ENCODE measurements at regions not wholly inside any gene's neighbourhood (a gene's known extent, or its start where the extent isn't known, plus 50 kb on each side); places are given as distances from the start of the nearest gene placed in this dataset.

DNA sequence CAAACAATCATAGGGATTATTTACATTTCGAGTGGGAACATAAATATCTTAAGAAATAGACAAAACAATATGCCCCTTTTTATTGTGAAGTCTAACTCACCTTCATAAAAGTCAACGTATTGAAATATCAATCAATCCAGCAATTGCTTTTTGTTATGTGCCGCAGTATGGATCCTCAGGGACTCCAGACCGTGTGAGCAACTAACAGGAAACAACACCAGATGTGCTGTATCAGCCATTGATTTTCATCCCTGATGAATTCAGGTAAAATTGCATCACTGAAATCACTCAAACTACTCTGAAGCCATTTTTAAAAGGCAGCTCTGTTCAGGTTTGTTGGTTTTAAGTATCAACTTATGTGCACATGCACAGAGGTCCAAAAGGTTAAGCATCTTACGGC is 197.3 kb upstream of the FAT1 start:
- H3K36me3 Mint-ChIP-seq: no peaks in the 10 kb centered on the region
- no peaks in the 10 kb centered on the region for H3K36me3 ChIP-seq
- no peak overlapping the region for H3K9ac ChIP-seq
- H3K4me3 ChIP-seq: no peak overlapping the region
- no peaks in the 10 kb centered on the region for H3K79me2 ChIP-seq (ENCODE audit: low read depth)
- DNase-seq (ENCODE audit: low spot score): no peak
- no peak overlapping the region for H3K4me3 Mint-ChIP-seq
- no peaks in the 10 kb centered on the region for H3K9me3 ChIP-seq (ENCODE audit: low read depth)
- H3K9me3 Mint-ChIP-seq: no peaks in the 10 kb centered on the region
- no peaks in the 10 kb centered on the region for H3K27me3 ChIP-seq
- peaks cover 8% of the 10 kb centered on the region for H3K27me3 Mint-ChIP-seq (ENCODE audit: insufficient read depth, low read depth)
- peaks cover 2% of the 10 kb centered on the region for H3K4me1 ChIP-seq
- H3K4me1 Mint-ChIP-seq: peaks cover 4% of the 10 kb centered on the region
- H3F3A ChIP-seq (ENCODE audit: low read depth): no peaks in the 10 kb centered on the region
- H3K27ac Mint-ChIP-seq: no peak overlapping the region
- H3K4me2 ChIP-seq: no peak overlapping the region
- H2AFZ ChIP-seq (replicated peaks): no peak overlapping the region
- no peaks in the 10 kb centered on the region for H4K20me1 ChIP-seq (ENCODE audit: low read depth)
- no peak overlapping the region for H3K27ac ChIP-seq
- TF ChIP-seq, protein P1, sequence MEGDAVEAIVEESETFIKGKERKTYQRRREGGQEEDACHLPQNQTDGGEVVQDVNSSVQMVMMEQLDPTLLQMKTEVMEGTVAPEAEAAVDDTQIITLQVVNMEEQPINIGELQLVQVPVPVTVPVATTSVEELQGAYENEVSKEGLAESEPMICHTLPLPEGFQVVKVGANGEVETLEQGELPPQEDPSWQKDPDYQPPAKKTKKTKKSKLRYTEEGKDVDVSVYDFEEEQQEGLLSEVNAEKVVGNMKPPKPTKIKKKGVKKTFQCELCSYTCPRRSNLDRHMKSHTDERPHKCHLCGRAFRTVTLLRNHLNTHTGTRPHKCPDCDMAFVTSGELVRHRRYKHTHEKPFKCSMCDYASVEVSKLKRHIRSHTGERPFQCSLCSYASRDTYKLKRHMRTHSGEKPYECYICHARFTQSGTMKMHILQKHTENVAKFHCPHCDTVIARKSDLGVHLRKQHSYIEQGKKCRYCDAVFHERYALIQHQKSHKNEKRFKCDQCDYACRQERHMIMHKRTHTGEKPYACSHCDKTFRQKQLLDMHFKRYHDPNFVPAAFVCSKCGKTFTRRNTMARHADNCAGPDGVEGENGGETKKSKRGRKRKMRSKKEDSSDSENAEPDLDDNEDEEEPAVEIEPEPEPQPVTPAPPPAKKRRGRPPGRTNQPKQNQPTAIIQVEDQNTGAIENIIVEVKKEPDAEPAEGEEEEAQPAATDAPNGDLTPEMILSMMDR (IDR thresholded peaks at IDR 0.05): no peak
- TF ChIP-seq EZH2phosphoT487 (IDR thresholded peaks at IDR 0.05) (no peak), EZH2 (IDR thresholded peaks at IDR 0.05) (no peak)

DNA sequence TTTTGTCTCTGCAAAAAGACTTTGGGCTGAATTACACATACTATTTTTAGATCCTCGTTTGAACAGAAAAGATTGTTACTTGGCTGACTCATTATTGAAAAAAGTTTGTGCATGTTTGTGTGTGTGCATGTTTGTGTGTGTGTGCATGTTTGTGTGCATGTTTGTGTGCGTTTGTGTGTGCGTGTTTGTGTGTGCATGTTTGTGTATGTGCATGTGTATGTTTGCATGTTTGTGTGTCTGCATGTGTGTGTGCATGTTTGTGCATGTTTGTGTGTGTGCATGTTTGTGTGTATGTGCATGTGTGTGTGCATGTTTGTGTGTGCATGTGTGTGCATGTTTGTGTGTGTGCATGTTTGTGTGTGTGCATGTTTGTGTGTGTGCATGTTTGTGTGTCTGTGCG is 201.1 kb upstream of the FAT1 start:
- Histone ChIP-seq H3K4me2 (no peak overlapping the region), H3K9me3 (ENCODE audit: low read depth) (no peaks in the 10 kb centered on the region), H3K36me3 (no peaks in the 10 kb centered on the region), H3K4me1 (no peaks in the 10 kb centered on the region), H3K79me2 (ENCODE audit: low read depth) (no peaks in the 10 kb centered on the region), H3K27me3 (no peaks in the 10 kb centered on the region), H3F3A (ENCODE audit: low read depth) (no peaks in the 10 kb centered on the region), H3K27ac (no peak overlapping the region), H3K4me3 (no peak overlapping the region), H4K20me1 (ENCODE audit: low read depth) (no peaks in the 10 kb centered on the region), H2AFZ (replicated peaks) (no peak overlapping the region), H3K9ac (no peak overlapping the region)
- H3K27ac Mint-ChIP-seq: no peak overlapping the region
- no peaks in the 10 kb centered on the region for H3K9me3 Mint-ChIP-seq
- no peak overlapping the region for H3K4me3 Mint-ChIP-seq
- H3K4me1 Mint-ChIP-seq: peaks cover 4% of the 10 kb centered on the region
- DNase-seq (ENCODE audit: low spot score): no peak
- H3K36me3 Mint-ChIP-seq: no peaks in the 10 kb centered on the region
- H3K27me3 Mint-ChIP-seq (ENCODE audit: insufficient read depth, low read depth): peaks cover 6% of the 10 kb centered on the region
- no peak for TF ChIP-seq EZH2 (IDR thresholded peaks at IDR 0.05)
- no peak for TF ChIP-seq EZH2phosphoT487 (IDR thresholded peaks at IDR 0.05)
- TF ChIP-seq, protein P1 (IDR thresholded peaks at IDR 0.05): no peak

DNA sequence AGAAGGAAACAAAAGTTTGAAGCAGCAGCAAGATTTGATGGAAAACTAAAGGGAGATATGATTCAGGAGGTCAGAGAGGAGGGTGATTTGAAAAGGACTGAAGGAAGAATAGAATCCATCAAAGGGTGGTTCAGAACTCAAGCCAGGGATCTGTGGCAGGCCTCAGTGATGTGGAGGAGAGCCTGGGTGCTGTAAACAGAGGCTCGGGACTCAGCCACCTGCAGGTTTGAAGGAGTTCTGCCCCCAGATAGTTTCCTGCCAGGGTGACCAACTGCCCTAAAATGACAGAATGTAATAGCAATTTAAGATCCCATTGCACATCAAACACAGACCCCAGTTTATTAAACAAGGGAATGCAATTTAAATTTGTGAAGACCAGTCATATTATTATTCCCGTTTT is 204.0 kb upstream of the FAT1 start:
- peaks cover 11% of the 10 kb centered on the region for H3K4me1 ChIP-seq
- H4K20me1 ChIP-seq (ENCODE audit: low read depth): no peaks in the 10 kb centered on the region
- H3K27ac ChIP-seq: no peak overlapping the region
- no peaks in the 10 kb centered on the region for H3K9me3 ChIP-seq (ENCODE audit: low read depth)
- no peak for DNase-seq (ENCODE audit: low spot score)
- H3K9ac ChIP-seq: no peak overlapping the region
- H3K79me2 ChIP-seq (ENCODE audit: low read depth): no peaks in the 10 kb centered on the region
- H2AFZ ChIP-seq (replicated peaks): no peak overlapping the region
- no peak overlapping the region for H3K4me3 ChIP-seq
- Mint-ChIP-seq H3K27ac (no peak overlapping the region), H3K4me1 (peaks cover 6% of the 10 kb centered on the region), H3K4me3 (no peak overlapping the region), H3K27me3 (ENCODE audit: insufficient read depth, low read depth) (peaks cover 6% of the 10 kb centered on the region), H3K36me3 (no peaks in the 10 kb centered on the region), H3K9me3 (peaks cover 9% of the 10 kb centered on the region)
- TF ChIP-seq, protein P1 (IDR thresholded peaks at IDR 0.05): no peak
- TF ChIP-seq EZH2phosphoT487 (IDR thresholded peaks at IDR 0.05): no peak
- no peaks in the 10 kb centered on the region for H3K36me3 ChIP-seq
- H3K4me2 ChIP-seq: no peak overlapping the region
- no peaks in the 10 kb centered on the region for H3K27me3 ChIP-seq
- no peaks in the 10 kb centered on the region for H3F3A ChIP-seq (ENCODE audit: low read depth)

DNA sequence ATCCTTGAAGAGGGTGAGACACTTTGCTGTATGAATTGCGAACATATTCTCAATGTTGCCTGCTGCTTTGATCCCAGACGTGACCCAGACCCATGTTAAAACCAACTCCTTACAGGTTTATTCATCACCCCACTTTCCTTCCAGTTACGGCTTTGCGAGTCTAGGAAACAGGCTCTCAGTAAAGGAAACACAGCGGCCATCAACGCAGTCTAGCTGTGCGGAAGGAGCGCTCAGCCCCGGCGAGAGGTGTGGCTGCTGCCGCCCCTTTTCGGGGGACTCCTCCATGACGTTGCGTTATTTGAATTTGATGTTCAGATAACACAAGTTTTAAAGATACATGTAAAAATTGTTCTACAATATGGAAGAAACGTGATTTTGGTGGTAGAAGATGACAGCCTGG is 206.4 kb upstream of the FAT1 start:
- Mint-ChIP-seq H3K4me3 (no peak overlapping the region), H3K27me3 (ENCODE audit: insufficient read depth, low read depth) (peaks cover 2% of the 10 kb centered on the region), H3K9me3 (peaks cover 9% of the 10 kb centered on the region), H3K4me1 (peaks cover 5% of the 10 kb centered on the region), H3K27ac (no peak overlapping the region), H3K36me3 (no peaks in the 10 kb centered on the region)
- no peak overlapping the region for H2AFZ ChIP-seq (replicated peaks)
- H3K36me3 ChIP-seq: no peaks in the 10 kb centered on the region
- DNase-seq (ENCODE audit: low spot score): no peak
- no peaks in the 10 kb centered on the region for H4K20me1 ChIP-seq (ENCODE audit: low read depth)
- peaks cover 11% of the 10 kb centered on the region for H3K4me1 ChIP-seq
- H3K27ac ChIP-seq: no peak overlapping the region
- no peak for TF ChIP-seq EZH2 (IDR thresholded peaks at IDR 0.05)
- TF ChIP-seq EZH2phosphoT487 (IDR thresholded peaks at IDR 0.05): no peak
- TF ChIP-seq, protein P1 (IDR thresholded peaks at IDR 0.05): no peak
- H3F3A ChIP-seq (ENCODE audit: low read depth): no peaks in the 10 kb centered on the region
- H3K4me3 ChIP-seq: no peak overlapping the region
- no peaks in the 10 kb centered on the region for H3K79me2 ChIP-seq (ENCODE audit: low read depth)
- no peak overlapping the region for H3K4me2 ChIP-seq
- H3K9ac ChIP-seq: no peak overlapping the region
- no peaks in the 10 kb centered on the region for H3K9me3 ChIP-seq (ENCODE audit: low read depth)
- H3K27me3 ChIP-seq: no peaks in the 10 kb centered on the region

All from neural progenitor cell (in vitro differentiated cells).